ENCODE measurements at regions not wholly inside any gene's neighbourhood (a gene's known extent, or its start where the extent isn't known, plus 50 kb on each side); places are given as distances from the start of the nearest gene placed in this dataset.

DNA sequence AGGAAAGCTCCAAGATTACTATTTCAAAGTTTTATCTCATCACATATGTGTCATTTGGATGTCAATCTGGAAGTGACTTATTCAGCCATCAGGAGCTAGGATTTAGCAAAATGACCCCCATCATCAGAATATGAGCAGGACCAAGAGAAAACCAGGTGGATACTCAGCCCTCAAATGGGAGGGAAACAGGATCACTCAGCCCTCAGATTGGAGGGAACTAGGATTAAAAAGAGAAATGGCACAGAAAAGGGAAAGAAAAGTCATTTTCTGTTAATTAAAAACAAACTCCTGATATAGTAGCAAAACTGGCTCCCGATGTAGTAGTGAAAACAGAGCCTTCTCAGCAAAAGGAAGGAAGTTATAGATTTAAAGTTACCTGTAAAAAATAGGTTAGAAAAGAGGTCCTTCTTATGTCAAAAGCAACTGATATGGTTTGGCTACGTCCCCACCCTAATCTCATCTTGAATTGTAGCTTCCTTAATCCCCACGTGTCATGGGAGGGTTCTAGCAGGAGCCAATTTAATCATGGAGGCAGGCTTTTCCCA, 69.0 kb upstream of the MYCN start:
- no peak overlapping the region for H3K4me3 ChIP-seq
- in situ Hi-C loops (cut with MboI; ENCODE audit: low sequenced_read_pairs in 4 of 4) (no loop called here), intact Hi-C loops (cut with DNase I; ENCODE audit: low total_unique reads) (no loop called here)
- H3K36me3 ChIP-seq, result no peaks in the 10 kb centered on the region
- TF ChIP-seq POLR2A (IDR thresholded peaks at IDR 0.05), result no peak
- TF ChIP-seq, protein P1, sequence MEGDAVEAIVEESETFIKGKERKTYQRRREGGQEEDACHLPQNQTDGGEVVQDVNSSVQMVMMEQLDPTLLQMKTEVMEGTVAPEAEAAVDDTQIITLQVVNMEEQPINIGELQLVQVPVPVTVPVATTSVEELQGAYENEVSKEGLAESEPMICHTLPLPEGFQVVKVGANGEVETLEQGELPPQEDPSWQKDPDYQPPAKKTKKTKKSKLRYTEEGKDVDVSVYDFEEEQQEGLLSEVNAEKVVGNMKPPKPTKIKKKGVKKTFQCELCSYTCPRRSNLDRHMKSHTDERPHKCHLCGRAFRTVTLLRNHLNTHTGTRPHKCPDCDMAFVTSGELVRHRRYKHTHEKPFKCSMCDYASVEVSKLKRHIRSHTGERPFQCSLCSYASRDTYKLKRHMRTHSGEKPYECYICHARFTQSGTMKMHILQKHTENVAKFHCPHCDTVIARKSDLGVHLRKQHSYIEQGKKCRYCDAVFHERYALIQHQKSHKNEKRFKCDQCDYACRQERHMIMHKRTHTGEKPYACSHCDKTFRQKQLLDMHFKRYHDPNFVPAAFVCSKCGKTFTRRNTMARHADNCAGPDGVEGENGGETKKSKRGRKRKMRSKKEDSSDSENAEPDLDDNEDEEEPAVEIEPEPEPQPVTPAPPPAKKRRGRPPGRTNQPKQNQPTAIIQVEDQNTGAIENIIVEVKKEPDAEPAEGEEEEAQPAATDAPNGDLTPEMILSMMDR (IDR thresholded peaks at IDR 0.05 in 4 of 5, conservative IDR thresholded peaks at IDR 0.05 in 1 of 5), result no peak
- no peak overlapping the region for H3K27ac ChIP-seq
- ATAC-seq, result no peak
- no peak for DNase-seq
- H3K4me1 ChIP-seq, result no peaks in the 10 kb centered on the region
- no peaks in the 10 kb centered on the region for H3K27me3 ChIP-seq
- H3K9me3 ChIP-seq, result no peaks in the 10 kb centered on the region

DNA sequence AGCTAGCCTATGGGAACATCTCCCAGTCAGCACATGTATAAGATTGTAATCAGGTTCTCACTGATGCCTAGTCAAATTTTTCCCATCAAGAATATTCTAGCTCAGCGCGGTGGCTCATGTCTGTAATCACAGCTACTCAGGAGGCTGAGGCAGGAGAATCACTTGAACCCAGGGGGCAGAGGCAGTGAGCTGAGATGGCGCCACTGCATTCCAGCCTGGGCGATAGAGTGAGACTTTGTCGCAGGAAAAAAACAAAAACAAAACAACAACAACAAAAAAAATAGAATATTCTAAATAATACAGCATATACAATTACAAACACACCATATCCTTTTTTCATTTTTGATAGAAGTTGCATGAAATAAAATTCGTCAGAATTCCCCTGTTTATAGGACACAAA, 67.5 kb upstream of the MYCN start:
- no peaks in the 10 kb centered on the region for H3K4me1 ChIP-seq
- no peak for DNase-seq
- no peaks in the 10 kb centered on the region for H3K36me3 ChIP-seq
- no peak overlapping the region for H3K27ac ChIP-seq
- TF ChIP-seq POLR2A (IDR thresholded peaks at IDR 0.05), result no peak
- TF ChIP-seq, protein P1 (IDR thresholded peaks at IDR 0.05 in 4 of 5, conservative IDR thresholded peaks at IDR 0.05 in 1 of 5), result no peak
- no peaks in the 10 kb centered on the region for H3K9me3 ChIP-seq
- H3K4me3 ChIP-seq, result no peak overlapping the region
- ATAC-seq, result no peak
- in situ Hi-C loops (cut with MboI; ENCODE audit: low sequenced_read_pairs in 4 of 4) (no loop called here), intact Hi-C loops (cut with DNase I; ENCODE audit: low total_unique reads) (no loop called here)
- H3K27me3 ChIP-seq, result no peaks in the 10 kb centered on the region

DNA sequence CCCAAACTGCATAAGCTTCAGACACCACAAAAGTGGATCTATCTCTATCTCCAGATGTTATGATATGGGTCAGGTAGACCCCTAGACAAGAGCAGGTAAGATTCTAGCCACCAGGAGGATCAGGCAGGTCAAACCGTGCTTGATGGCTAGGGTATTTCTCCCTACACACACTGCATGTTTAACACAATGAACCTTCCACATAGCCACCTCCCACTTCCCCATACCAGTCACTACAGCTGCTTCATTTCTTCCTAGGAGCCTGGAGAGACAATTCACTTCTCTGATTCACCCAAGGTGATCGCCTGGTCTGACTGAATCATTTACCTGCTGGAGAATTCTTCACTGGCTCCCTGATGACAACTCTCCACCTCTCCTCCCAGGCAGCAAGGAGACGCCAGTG, 66.0 kb upstream of the MYCN start:
- ATAC-seq (no peak), DNase-seq (no peak)
- no peaks in the 10 kb centered on the region for H3K9me3 ChIP-seq
- H3K27ac ChIP-seq, result no peak overlapping the region
- H3K36me3 ChIP-seq, result no peaks in the 10 kb centered on the region
- no peaks in the 10 kb centered on the region for H3K27me3 ChIP-seq
- H3K4me1 ChIP-seq, result no peaks in the 10 kb centered on the region
- in situ Hi-C loops (cut with MboI; ENCODE audit: low sequenced_read_pairs in 4 of 4) (no loop called here), intact Hi-C loops (cut with DNase I; ENCODE audit: low total_unique reads) (no loop called here)
- TF ChIP-seq, protein P1 (IDR thresholded peaks at IDR 0.05 in 4 of 5, conservative IDR thresholded peaks at IDR 0.05 in 1 of 5), result no peak
- no peak for TF ChIP-seq POLR2A (IDR thresholded peaks at IDR 0.05)
- H3K4me3 ChIP-seq, result no peak overlapping the region

DNA sequence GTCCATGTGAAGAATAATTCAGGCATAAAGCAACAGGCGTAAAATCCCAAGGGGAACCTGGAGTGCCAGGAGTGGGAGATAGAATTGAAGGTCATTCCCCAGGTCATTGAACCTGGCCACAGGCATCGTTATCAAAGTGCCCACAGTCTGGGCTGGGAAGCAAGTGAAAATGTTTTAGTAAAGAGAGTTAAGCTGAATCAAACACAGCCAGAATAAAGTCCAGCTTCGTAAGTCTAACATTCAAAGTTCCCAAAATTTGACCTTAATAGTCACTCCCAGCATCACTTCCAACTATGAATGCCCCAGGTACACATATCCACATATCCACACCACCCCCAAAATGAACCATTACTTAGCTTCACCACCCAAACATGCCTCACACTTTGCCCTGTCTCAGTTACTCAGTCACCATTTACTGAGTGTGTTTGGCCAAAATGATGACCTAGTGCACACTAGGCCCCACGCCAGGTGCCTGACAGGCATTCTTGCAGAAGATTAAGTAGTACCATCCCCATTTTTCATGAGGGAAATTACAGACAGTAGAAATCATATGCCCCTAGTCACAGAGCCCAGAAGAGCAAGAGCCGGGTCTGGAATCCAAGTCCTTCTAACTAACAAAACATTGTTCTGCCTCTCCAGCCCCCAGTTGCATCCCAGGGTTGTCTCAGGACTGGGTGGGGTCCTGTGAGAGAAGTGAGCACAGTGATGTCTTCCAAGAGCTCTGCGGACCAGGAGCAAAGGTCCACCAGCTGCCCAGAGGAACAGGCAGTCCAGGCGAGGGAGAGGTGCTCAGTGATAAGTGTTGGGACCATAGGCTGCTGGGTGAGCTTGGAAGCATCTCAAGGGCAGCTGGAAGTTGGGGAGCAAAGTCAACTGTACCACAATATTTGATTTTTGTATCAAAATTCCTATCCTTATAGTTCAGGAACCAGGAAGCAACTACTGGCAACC, 65.2 kb upstream of the MYCN start:
- no peak for TF ChIP-seq POLR2A (IDR thresholded peaks at IDR 0.05)
- TF ChIP-seq, protein P1 (IDR thresholded peaks at IDR 0.05 in 4 of 5, conservative IDR thresholded peaks at IDR 0.05 in 1 of 5), result no peak
- Histone ChIP-seq H3K36me3 (no peaks in the 10 kb centered on the region), H3K27ac (no peak overlapping the region), H3K9me3 (no peaks in the 10 kb centered on the region), H3K4me1 (no peaks in the 10 kb centered on the region), H3K27me3 (no peaks in the 10 kb centered on the region), H3K4me3 (no peak overlapping the region)
- in situ Hi-C loops (cut with MboI; ENCODE audit: low sequenced_read_pairs in 4 of 4) (no loop called here), intact Hi-C loops (cut with DNase I; ENCODE audit: low total_unique reads) (no loop called here)
- no peak for ATAC-seq
- DNase-seq, result no peak
